Stomach (tissue), 4 donors: ENCODE measurements at regions not wholly inside any gene's neighbourhood (a gene's known extent, or its start where the extent isn't known, plus 50 kb on each side); places are given as distances from the start of the nearest gene placed in this dataset.

Experiments
- CTCF ChIP-seq, 7 experiments: fragments of 450-650 bp in 4 of 7; fragments of 200-600 bp in 3 of 7; sonication (generic) in 3 of 7; IDR thresholded peaks; one replicate each; pipeline ENCODE4 v1.5.1; 2016 to 2019; ENCODE audit warnings: antibody characterized with exemption in 7 of 7, control low read depth in 2 of 7, mild to moderate bottlenecking in 1 of 7
- EP300 ChIP-seq: sonication (generic); formaldehyde crosslinking; IDR thresholded peaks from one replicate; pipeline ENCODE4 v1.6.1; 2017; ENCODE audit warnings: antibody characterized with exemption
- POLR2A ChIP-seq, 4 donors: fragments of 450-650 bp; IDR thresholded peaks; one replicate each; pipeline ENCODE4 v1.6.1; 2016; ENCODE audit warnings: antibody characterized with exemption in 4 of 4, control low read depth in 2 of 4, mild to moderate bottlenecking in 1 of 4, moderate library complexity in 1 of 4

- TF ChIP-seq CTCF (IDR thresholded peaks at IDR 0.05): no peak
- TF ChIP-seq EP300: no peak
- no peak for TF ChIP-seq POLR2A (IDR thresholded peaks at IDR 0.05)
Measured at GRCh38 chr5:17039170-17039569, 103.1 kb upstream of the MYO10 start.
